ENCODE measurements at regions not wholly inside any gene's neighbourhood (a gene's known extent, or its start where the extent isn't known, plus 50 kb on each side); places are given as distances from the start of the nearest gene placed in this dataset.

DNA sequence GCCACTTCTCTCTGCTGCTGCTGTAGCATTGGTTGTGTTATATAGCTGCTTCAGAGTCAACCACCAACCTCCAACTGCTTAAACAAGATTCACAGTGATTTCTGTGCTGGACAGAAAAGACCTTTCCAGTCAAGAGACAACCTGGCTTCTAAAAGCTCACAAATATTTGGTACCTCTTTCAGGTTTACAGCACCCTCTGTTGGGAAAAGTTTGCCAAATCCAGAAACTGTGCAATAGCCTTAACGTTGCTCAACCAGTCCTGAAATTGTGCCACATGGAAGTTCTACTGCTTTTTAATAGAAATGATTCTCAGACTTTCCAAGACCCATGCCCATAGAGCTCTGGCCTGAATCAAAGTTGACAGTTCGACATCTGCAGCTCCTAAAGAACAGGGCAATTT lies 842.1 kb upstream of the HTR2C start:
- DNase-seq (ENCODE audit: low read depth): peak; percentile 11

DNA sequence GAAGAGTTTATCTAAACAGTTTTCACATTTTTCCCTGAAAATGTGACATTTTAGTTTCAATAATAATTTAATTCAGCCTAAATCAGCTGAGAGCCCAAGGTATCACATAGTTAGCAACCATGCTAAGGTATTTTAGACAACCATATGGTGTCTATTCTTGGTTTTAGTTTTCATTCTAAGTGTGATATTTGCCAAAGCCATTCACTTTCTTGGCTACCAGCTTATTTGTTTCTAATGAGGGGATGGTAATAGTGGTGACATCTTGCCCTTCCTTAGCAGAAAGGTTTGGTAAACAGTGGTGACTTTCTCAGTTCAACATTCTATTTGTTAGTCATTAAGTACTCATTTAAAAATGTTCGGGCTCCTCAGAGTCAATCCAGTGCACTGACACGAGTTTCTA lies 854.9 kb upstream of the HTR2C start:
- no peak for DNase-seq (ENCODE audit: low read depth)

DNA sequence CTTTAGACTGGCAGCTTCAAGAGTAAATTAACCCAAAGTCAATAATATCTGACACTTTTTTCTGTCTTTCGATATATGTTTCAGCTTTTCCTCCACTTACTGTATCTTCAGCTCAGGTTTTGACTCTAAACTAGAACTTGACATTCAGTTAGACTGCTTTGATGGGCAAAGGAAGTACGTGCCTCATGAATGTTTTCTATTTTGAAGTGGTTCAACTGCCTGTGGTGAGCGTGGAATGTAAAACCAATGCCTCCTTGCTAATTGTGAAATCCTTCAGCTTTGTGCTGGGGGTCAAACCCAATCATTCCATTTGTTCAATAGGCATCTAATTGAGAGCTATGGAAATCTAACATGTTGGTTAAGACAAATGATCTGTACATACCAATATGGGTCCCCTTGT lies 857.0 kb upstream of the HTR2C start:
- no peak for DNase-seq (ENCODE audit: low read depth)

DNA sequence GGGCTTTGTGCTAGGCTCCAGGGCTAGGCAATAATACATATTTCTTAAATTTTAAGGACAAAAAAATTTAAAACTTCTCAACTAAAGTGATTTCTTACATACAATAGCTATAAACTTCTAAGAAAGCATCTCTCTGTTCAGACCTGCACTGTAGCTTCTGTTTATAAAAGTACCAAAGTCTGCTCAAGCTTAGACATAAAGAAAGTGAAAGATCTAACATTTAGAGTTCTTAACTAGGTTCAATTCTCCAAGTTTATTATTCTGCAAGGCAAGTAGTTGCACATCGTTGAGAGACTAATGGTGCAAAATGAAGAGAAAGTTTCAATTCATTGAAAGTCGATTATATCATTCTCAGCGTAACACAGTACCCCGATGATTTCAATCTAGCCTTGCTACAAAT lies 857.4 kb upstream of the HTR2C start:
- no peak for DNase-seq (ENCODE audit: low read depth)

DNA sequence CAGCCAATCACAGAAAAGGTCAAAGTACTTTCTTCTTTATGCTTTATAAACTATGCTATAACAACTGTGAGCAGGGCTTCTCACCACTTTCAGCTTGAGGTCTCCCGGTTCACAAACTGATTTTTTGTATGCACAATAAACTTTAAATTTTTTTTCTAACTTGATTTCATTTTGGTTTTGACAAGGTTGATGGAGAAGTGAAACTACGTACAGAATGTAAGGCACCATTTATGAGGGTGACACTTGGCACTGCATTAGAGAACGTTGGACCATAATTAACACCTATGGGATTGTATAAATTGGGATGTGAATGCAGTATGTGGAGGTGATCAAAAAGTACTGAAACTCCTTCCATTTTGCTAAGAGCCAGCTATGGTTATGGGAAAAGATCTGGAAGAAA lies 857.9 kb upstream of the HTR2C start:
- DNase-seq (ENCODE audit: low read depth): no peak

DNA sequence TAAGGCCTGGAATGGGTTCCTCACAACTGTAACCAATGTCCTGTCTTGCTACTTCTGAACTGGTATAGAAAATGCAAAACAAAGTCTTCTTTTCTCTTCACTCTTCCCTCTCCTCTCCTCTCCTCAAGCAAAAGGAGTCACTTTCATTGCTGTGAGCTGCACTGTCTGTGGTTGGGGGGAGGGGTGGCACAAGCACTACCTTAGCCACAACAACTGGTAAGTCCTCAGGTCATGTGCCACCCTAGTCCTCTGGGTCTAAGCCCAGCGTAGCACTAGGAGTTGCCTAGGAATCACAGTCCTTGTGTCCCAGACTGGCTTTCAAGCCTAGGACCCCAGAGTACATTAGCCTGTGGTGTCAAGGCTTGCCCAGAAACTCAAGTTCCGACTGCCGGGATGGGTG lies 859.3 kb upstream of the AMOT start:
- no peak for DNase-seq (ENCODE audit: low read depth)

DNA sequence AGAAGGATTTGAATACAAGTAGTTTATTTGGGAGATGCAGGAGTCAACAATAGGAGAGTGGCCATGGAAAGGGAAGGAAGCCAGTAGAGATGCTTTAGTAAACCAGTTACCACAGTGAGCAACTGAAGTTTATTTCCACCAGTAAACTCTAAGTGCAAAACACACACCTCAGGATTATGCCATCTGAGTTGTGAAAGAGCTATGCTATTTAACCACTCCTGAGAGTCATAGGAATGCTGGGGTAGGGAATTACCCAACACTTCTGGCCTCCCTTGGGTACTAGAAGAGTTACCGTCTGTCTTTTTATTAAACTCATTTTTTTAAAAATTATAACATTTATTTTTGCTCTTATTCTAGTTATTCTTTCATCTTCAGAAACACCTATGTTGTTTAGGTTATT lies 834.6 kb upstream of the AMOT start:
- no peak for DNase-seq (ENCODE audit: low read depth)

DNA sequence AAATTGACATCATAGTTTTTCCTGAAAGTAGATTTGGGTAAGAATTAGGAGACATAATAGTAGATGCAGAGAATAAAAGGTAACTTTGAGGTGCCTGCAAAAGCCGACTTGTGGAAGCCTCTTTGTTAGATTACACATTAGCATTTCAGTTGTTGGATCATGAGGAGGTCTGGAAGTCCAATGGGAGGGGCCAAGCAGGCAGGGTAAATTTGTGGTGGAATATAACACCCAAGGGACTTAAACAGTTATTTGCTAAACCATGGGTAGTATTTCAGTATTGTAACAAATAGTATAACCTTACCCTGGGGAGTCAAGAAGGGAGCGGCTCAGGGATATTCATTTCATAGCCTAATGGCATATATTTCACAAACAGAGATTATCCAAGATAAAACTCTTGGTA lies 810.7 kb upstream of the AMOT start:
- no peak for DNase-seq (ENCODE audit: low read depth)

DNA sequence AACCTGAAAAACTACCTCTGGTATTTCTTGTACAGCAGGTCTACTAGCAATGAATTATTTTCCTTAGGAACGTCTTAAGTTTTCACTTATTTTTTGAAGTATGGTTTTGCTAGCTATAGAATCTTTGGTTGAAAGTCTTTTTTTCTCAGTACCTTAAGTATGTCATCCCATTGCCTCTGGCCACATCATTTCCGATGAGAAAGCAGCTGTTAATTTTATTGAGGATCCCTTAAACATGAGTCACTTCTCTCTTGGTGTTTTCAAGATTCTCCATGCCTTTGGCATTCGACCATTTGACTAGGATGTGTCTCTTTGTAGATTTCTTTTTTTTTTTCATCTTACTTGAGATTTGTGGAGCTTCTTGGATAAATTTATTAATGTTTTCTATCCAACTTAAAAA lies 803.8 kb upstream of the AMOT start:
- no peak for DNase-seq (ENCODE audit: low read depth)

DNA sequence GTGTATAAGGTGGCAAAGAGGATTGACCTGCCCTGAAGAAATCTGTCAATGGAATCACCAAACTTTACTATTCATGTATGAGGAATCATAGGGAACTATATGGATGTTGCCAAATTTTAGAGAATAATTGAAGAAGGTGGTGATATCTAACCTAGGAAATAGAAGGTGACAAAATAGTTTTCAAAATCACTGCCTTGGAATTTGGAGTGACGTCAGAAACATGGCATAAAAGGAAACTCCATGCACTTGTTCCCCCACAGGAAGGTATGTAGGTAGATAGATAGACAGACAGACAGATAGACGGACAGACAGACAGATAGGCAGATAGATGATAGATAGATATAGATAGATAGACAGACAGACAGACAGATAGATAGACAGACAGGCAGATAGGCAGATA lies 793.9 kb upstream of the AMOT start:
- no peak for DNase-seq (ENCODE audit: low read depth)

DNA sequence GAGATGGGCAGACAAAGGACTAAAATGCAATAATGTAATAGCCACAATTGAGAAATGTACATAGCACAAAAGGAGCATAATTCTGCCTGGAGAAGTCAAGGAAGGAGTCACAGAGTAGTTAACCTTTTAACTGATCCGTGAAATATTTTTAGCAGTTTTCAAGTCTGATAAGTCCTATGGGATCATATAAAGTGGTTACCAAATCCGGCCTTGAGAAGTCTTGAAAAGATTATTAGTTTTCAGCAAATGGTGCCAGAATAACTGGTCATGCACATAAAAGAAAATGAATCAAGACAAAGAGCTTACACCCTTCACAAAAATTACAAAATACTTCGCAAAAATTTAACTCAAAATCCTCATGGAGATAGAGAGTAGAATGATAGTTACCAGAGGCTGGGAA lies 788.7 kb upstream of the AMOT start:
- no peak for DNase-seq (ENCODE audit: low read depth)

DNA sequence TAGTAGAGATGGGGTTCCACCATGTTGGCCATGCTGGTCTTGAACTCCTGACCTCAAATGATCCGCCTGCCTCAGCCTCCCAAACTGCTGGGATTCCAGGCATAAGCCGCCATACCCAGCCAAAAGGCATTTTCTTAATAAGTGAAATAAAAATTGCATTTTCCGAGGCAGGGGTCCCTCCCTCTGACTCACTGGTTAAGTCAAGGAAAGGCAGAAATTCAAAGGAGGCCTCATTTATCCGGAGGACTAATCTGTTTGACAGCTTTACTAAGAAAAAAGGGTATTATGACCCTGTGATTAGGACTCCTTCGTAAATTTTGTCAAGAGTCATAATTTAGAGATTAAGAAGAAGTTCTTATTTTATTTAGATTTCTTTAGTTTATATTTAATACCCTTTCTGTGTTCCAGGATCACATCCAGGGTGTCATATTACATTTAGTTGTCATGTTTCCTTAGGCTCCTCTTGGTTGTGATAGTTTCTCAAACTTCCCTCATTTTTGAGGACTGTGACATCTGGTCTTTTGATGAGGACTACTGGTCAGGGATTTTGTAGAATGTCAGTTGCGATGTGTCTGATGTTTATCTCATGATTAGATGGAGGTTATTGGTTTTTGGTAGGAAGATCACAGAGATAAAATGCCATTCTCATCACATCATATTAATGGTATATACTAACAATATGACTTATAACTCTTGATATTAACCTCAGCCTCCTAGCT lies 753.7 kb upstream of the AMOT start:
- DNase-seq (ENCODE audit: low read depth): no peak

DNA sequence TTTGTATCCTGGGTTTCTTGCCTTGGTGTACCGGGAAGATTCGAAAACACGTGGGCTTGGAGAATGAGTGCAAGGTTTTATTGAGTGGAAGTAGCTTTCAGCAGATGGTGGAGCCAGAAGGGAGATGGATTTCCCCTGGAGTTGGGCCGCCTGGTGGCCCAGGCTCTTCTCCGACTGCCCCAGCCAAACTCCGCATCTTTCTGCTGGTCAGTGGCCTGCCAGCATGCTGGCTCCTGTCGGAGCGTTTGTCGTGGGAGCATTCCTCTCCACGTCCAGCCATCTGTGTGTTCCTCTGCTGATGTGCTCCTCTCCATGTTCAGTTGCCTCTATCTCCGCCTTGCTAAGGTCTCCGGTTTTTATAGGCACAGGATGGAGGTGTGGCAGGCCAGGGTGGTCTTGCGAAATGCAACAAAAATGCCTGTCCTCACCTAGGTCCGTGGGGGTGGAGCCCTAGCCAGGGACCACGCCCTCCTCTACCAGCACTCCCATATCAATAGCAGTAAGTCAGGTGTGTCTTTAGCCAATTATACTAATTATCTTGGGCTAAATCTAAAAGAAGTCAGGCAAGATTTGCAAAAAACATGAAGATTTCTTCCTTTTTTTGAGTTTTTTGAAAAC lies 745.8 kb upstream of the AMOT start:
- no peak for DNase-seq (ENCODE audit: low read depth)

DNA sequence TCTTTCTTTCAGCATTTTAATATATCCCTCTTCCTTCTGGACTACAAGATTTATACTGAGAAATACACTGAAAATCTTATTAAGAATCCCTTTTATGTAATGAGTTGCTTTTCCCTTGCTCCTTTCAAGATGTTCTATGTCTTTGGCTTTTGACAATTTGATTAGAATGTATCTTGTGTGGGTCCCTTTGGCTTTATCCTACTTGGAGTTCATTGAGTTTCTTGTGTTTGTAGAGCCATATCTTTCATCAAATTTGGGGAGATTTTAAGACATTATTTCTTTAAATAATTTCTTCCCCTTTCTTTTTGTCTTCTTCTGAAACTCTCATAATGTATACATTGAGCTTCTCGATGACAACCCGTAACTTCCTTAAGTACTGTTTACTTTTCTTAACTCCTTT lies 739.9 kb upstream of the AMOT start:
- no peak for DNase-seq (ENCODE audit: low read depth)

DNA sequence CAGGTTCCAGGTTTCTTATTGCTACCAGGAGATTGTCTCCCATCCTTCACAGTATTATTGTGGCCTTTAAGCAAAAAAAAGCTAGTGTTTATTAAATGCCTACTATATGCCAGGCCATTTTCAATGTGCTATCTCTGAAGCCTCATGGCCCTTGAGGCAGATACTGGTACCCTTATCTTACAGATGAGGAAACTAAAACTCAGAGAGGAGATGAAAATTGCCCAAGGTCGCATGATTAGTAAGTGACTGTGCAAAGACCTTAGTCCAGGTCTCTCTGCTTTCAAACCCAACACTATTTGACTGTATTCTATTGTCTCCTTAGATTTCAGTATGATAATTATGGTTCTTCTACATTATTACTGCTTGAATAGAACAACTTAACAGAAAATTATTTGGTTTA lies 717.9 kb upstream of the AMOT start:
- no peak for DNase-seq (ENCODE audit: low read depth)

DNA sequence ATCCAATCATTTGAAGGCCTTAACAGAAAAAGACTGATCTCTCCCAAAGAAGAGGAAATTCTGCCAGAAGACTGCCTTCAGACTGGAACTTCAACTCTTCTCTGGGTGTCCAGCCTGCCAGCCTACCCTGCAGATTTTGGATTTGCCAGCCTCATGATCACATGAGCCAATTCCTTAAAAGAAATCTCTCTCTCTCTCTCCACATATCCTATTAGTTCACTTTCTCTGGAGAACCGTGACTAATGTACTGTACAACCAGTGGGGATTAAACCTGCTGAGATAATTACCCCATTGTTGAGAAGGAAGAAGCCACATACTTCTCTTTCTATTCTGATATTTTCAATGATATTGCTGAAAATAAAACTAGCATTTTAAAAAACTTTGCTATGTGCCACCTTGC lies 711.3 kb upstream of the AMOT start:
- no peak for DNase-seq (ENCODE audit: low read depth)

DNA sequence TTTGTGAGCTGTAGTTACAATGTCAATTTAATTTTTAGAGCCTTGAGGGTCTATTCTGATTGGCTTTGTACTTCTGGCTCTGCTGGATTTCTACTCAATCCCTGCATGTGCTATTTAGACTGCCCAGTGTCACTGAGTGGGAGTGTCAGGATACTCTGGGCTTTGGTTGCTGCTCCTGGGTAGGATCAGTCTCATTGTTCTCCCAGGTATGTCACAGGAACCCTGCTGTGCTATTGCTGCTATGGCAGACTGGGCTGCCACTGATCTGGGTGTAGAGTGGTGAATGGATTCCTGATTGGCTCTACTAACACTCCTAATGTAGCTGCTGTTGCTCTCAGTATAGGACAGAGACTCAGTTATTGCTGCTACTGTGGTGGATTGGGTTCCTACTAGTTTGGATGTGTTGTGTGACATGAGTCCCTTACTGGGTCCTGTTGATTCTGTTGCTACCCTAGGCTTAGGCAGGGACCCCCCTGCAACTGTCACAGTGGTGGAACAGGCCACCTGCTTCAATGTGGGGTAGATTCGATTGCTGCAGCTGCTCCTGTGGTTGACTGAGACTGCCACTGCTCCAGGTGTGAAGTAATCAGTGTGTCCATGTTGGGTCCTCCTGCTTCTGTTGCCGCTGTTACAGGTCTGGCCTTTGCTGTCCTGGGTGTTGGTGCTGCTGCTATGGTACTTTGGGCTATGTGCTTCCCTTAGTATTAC lies 707.8 kb upstream of the AMOT start:
- DNase-seq (ENCODE audit: low read depth): no peak

DNA sequence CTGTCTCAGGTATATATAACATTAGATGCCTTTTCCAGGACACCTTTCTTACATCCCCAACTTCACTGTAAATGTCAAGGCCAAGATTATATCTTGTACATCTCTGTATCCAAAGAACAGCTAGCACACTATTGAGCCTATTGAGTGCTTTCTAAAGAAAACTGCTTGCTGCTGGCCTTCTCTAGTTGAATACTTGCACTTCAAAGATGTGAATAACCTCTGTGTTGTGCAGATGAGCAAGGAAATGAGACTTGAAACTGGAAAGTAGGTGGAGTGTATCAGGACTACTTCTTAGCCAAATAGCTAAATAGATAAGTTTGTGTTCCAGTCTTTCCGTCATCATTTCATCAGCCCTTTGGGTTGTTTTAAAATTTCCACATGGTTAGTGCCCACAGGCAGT lies 704.4 kb upstream of the AMOT start:
- DNase-seq (ENCODE audit: low read depth): no peak

DNA sequence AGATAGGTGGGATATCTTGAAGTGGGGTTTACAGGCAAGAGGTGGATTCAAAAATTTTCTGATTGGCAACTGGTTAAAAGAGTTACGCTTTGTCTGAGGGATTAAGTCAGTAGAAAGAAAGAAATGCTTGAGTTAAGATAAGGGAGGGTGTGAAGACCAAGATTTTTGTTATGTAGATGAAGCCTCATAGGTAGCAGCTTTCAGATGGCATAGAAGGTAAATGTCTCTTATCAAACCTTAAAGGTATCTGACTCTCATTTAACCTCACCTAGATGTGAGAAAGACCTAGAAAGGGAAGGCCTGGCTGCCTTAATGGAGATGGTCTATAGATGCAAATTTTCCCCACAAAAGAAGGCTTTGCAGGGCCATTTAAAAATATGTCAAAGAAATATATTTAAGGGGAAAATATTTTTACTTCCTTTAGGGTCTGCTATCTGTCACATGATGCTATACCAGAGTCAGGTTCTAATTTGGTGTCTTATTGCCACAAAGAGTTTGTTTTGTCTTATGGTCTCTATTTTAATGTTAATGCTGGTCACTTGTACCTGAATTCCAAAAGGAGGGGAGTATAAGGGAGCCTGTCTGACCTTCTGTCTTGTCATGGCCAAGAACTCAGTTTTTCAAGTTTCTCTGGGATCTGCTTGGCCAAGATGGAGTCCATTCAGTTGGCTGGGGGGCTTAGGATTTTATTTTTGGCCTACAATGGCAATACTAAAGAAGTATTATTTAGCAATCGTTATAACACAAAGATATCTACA lies 699.1 kb upstream of the AMOT start:
- DNase-seq (ENCODE audit: low read depth): no peak

DNA sequence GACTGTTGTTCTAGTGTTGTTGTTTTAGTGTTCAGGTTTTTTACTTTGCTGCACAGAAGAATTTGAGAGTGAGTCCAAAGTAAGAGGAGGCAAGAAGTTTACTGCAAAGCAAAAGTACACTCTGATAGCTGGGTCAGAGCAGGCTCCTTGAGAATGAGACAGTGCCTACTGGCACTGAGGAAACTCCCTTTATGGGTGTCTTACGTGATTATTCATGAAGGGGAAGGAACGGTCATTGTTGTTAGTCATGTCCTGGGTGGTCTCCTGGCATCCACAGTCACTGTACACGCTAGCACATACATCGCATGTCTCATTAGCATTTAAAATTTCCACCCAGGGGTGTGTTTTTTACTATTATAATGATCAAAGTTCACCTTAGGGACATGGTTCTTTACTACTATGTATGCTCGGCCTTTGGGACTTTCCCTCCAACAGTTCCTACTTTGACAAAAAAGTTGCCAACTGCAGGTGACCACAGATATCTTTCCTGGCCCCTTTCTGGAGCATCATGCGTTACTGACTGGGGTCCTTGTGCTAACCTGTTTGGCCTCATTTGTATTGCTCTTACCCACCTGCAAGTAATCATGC lies 688.9 kb upstream of the AMOT start:
- no peak for DNase-seq (ENCODE audit: low read depth)

DNA sequence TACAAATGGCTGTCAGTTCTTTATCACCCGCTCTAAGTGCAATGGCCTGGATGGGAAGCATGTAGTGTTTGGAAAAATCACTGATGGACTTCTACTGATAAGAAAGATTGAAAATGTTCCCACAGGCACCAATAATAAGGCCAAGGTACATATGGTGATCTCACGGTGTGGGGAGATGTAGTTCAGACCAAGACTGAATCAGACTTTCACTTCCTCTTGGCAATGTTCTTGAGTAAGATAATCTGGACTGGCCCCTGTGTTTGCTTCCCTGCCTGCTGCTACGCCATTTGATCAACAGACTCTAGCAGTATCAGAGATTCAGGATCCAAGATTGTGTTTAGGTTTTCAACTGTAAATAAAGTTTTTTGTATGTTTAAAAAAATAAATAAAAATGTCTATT lies 682.2 kb upstream of the AMOT start:
- peak; percentile 33 for DNase-seq (ENCODE audit: low read depth)

DNA sequence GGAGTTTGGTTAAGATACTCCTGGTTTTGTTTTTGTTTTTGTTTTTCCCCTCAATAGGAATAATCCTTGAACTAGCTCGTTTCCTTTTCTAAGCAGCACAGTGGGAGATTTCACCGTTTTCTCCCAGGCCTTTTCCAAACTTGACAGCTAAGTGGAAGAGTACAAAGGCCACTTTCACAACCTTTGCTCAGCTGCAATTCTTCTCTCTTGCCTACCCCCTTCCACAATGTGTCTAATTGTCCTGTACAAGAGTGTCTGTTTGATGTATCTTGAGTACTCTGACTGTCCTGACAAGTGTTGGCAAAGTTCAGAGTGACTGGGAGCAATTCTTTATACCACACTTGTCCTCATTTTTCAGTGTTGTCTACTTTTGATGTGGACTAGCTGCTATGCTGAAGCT lies 674.3 kb upstream of the AMOT start:
- no peak for DNase-seq (ENCODE audit: low read depth)

All from iris pigment epithelial cell (primary cell).